ENCODE measurements at regions not wholly inside any gene's neighbourhood (a gene's known extent, or its start where the extent isn't known, plus 50 kb on each side); places are given as distances from the start of the nearest gene placed in this dataset.
"Not testable (repeated sequence)": the region's sequence is repeated elsewhere in the genome, so short reads cannot be mapped to it uniquely, and the experiment has no call there.

GRCh38 chr14:106010783-106011182 lies 484.4 kb downstream of the TMEM121 start:
- no peak for DNase-seq (ENCODE audit: missing footprints)
- ATAC-seq: no peak
- intact Hi-C loops (cut with DNase I): no loop called here

- DNase-seq (ENCODE audit: missing footprints); intact Hi-C loops (cut with DNase I); ATAC-seq: not testable (repeated sequence)
Measured at GRCh38 chr14:106011631-106012360, 485.4 kb downstream of the TMEM121 start.

GRCh38 chr14:106012361-106012725 lies 486.0 kb downstream of the TMEM121 start:
- intact Hi-C loops (cut with DNase I); ATAC-seq; DNase-seq (ENCODE audit: missing footprints): not testable (repeated sequence)

- intact Hi-C loops (cut with DNase I): no loop called here
- ATAC-seq (no peak), DNase-seq (ENCODE audit: missing footprints) (no peak)
Measured at GRCh38 chr14:106013879-106014376, 487.5 kb downstream of the TMEM121 start.

GRCh38 chr14:106017952-106018351 lies 491.6 kb downstream of the TMEM121 start:
- ATAC-seq; intact Hi-C loops (cut with DNase I); DNase-seq (ENCODE audit: missing footprints): not testable (repeated sequence)

- intact Hi-C loops (cut with DNase I): no loop called here
- ATAC-seq: no peak
- no peak for DNase-seq (ENCODE audit: missing footprints)
Measured at GRCh38 chr14:106021832-106022231, 495.4 kb downstream of the TMEM121 start.

GRCh38 chr14:106022648-106023047 lies 496.3 kb downstream of the TMEM121 start:
- DNase-seq (ENCODE audit: missing footprints); ATAC-seq; intact Hi-C loops (cut with DNase I): not testable (repeated sequence)

GRCh38 chr14:106023411-106023810 lies 497.0 kb downstream of the TMEM121 start:
- DNase-seq (ENCODE audit: missing footprints): no peak
- no peak for ATAC-seq
- intact Hi-C loops (cut with DNase I): no loop called here

- DNase-seq (ENCODE audit: missing footprints): no peak
- intact Hi-C loops (cut with DNase I): no loop called here
- no peak for ATAC-seq
Measured at GRCh38 chr14:106024983-106025604, 498.7 kb downstream of the TMEM121 start.

- ATAC-seq (no peak), DNase-seq (ENCODE audit: missing footprints) (no peak)
- intact Hi-C loops (cut with DNase I): no loop called here
Measured at GRCh38 chr14:106026026-106026425, 499.6 kb downstream of the TMEM121 start.

GRCh38 chr14:106027759-106028158 lies 501.4 kb downstream of the TMEM121 start:
- DNase-seq (ENCODE audit: missing footprints); intact Hi-C loops (cut with DNase I); ATAC-seq: not testable (repeated sequence)

GRCh38 chr14:106029959-106030358 lies 503.6 kb downstream of the TMEM121 start:
- ATAC-seq: no peak
- intact Hi-C loops (cut with DNase I): no loop called here
- DNase-seq (ENCODE audit: missing footprints): no peak

- intact Hi-C loops (cut with DNase I): no loop called here
- ATAC-seq: no peak
- no peak for DNase-seq (ENCODE audit: missing footprints)
Measured at GRCh38 chr14:106037380-106037779, 511.0 kb downstream of the TMEM121 start.

- intact Hi-C loops (cut with DNase I): no loop called here
Measured at GRCh38 chr14:106038263-106038662, 511.9 kb downstream of the TMEM121 start.

GRCh38 chr14:106039400-106039799 lies 513.0 kb downstream of the TMEM121 start:
- intact Hi-C loops (cut with DNase I): no loop called here
- DNase-seq (ENCODE audit: missing footprints) (no peak), ATAC-seq (no peak)

More at GRCh38 chr14:106038263-106038662, 511.9 kb downstream of the TMEM121 start:
- ATAC-seq: no peak
- no peak for DNase-seq (ENCODE audit: missing footprints)

GRCh38 chr14:106044515-106044914 lies 518.1 kb downstream of the TMEM121 start:
- ATAC-seq (no peak), DNase-seq (ENCODE audit: missing footprints) (no peak)
- intact Hi-C loops (cut with DNase I): no loop called here

- DNase-seq (ENCODE audit: missing footprints) (peak; percentile 65), ATAC-seq (peak; percentile 23)
- intact Hi-C loops (cut with DNase I): no loop called here
Measured at GRCh38 chr14:106044949-106045596, 518.7 kb downstream of the TMEM121 start.

GRCh38 chr14:106051796-106052195 lies 525.4 kb downstream of the TMEM121 start:
- no peak for ATAC-seq
- DNase-seq (ENCODE audit: missing footprints): no peak
- intact Hi-C loops (cut with DNase I): no loop called here

GRCh38 chr14:106055289-106055688 lies 528.9 kb downstream of the TMEM121 start:
- ATAC-seq (no peak), DNase-seq (ENCODE audit: missing footprints) (no peak)
- intact Hi-C loops (cut with DNase I): no loop called here

- intact Hi-C loops (cut with DNase I): no loop called here
- ATAC-seq: no peak
Measured at GRCh38 chr14:106058342-106058741, 532.0 kb downstream of the TMEM121 start.

More at GRCh38 chr14:106058342-106058741, 532.0 kb downstream of the TMEM121 start:
- no peak for DNase-seq (ENCODE audit: missing footprints)

All from Right ventricle myocardium inferior (tissue), 1 donor.